Activated CD4-positive, alpha-beta memory T cell treated with anti-CD3 and anti-CD28 coated beads for 36 hours (primary cell): ENCODE measurements at regions not wholly inside any gene's neighbourhood (a gene's known extent, or its start where the extent isn't known, plus 50 kb on each side); places are given as distances from the start of the nearest gene placed in this dataset.

Experiments used
- CTCF ChIA-PET: fragments of 350-600 bp; sonication (Branson Sonifier 250); formaldehyde crosslinking; loops from one replicate; lab custom pipeline; 2021; ENCODE audit warnings: antibody characterized with exemption, inconsistent platforms; lab: Charles Lee
- POLR2A ChIA-PET: fragments of 350-600 bp; sonication (Branson Sonifier 250); formaldehyde crosslinking; loops from one replicate; lab custom pipeline; 2021; ENCODE audit warnings: antibody characterized with exemption; lab: Charles Lee
- DNase-seq: peaks from one replicate; pipeline ENCODE4 v3.0.0-alpha.2; 2020
- H3K27ac Mint-ChIP-seq: one replicate; pipeline ENCODE4 v1.8.0; 2021; ENCODE audit warnings: mixed read lengths
- H3K27me3 Mint-ChIP-seq: one replicate; pipeline ENCODE4 v1.8.0; 2021; ENCODE audit warnings: mixed read lengths
- H3K36me3 Mint-ChIP-seq: one replicate; pipeline ENCODE4 v1.8.0; 2021; ENCODE audit warnings: mixed read lengths
- H3K4me1 Mint-ChIP-seq: one replicate; pipeline ENCODE4 v1.8.0; 2021; ENCODE audit warnings: low read depth, mixed read lengths
- H3K4me3 Mint-ChIP-seq: one replicate; pipeline ENCODE4 v1.8.0; 2021; ENCODE audit warnings: mild to moderate bottlenecking, mixed read lengths
- H3K9me3 Mint-ChIP-seq: one replicate; pipeline ENCODE4 v1.8.0; 2021; ENCODE audit warnings: mixed read lengths
- intact Hi-C: fragments of 100-400 bp; cut with micrococcal nuclease; formaldehyde crosslinking; loops from one replicate; pipeline ENCODE4 v1.15.1; 2023

DNA sequence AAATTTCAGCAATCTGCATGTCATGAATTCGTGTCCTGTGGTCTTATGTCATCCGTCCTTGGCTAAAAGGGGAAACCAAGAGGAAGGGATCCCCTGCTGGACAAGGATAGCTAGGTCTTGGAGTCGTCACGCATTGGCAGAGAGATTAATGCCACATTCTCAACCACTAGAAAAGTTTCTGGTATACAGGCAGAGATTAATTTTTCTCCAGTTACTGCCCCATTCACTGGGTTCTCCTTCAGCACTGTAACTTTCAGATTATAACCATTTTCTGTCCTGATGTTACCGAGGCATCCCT lies 1060.6 kb upstream of the AUTS2 start:
- POLR2A ChIA-PET: no interaction called here

DNA sequence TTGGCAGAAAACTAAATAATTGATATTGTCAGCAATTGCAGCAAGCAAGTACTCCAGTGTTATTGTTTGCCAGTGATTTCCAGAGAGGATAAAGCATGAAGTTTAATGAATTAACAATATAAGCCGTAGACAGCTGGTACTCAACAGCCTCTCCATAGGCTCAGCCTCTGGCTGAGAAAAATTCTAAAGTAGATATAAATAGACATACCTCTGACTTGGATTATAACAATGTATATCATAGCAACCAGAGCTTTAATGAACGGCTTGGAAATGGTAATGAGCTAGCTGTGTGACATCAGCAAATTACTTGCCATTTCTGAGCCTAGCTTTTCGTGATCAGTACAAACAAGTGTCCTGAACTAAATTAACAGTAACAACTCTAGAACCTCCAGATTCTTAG lies 1055.4 kb upstream of the AUTS2 start:
- Mint-ChIP-seq H3K4me1 (no peaks in the 10 kb centered on the region), H3K4me3 (no peak overlapping the region), H3K36me3 (no peaks in the 10 kb centered on the region), H3K27me3 (no peaks in the 10 kb centered on the region), H3K27ac (no peak overlapping the region), H3K9me3 (peaks cover 4% of the 10 kb centered on the region)
- intact Hi-C loops: no loop called here
- ChIA-PET CTCF (no interaction called here), POLR2A (no interaction called here)
- no peak for DNase-seq

More for the DNA sequence above, 1060.6 kb upstream of the AUTS2 start:
- Mint-ChIP-seq H3K4me3 (no peak overlapping the region), H3K27me3 (no peaks in the 10 kb centered on the region), H3K27ac (no peak overlapping the region), H3K36me3 (no peaks in the 10 kb centered on the region), H3K4me1 (no peaks in the 10 kb centered on the region), H3K9me3 (peaks cover 6% of the 10 kb centered on the region)
- DNase-seq: no peak
- intact Hi-C loops: no loop called here
- CTCF ChIA-PET: no interaction called here

DNA sequence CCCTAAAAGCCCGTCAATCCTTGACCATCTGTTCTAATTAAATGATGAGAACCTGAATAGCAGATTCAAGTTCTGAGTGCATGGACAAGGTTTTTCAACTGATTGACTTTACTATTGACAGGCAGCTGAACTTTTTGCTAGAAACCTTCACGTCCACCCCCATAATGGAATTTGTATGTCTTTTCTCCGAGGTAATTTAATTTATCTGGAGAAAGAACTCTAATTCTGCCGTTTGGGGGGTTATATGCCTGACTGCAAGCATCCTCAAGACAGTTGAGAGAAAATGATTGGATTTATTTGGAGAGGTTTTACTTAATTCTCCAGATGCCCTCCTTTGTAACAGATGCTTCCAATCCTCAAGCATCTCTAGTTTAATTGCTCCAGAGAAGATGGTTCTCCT lies 1053.4 kb upstream of the AUTS2 start:
- H3K36me3 Mint-ChIP-seq: no peaks in the 10 kb centered on the region
- H3K4me1 Mint-ChIP-seq: no peaks in the 10 kb centered on the region
- ChIA-PET CTCF (no interaction called here), POLR2A (no interaction called here)
- no peak overlapping the region for H3K4me3 Mint-ChIP-seq
- no peak overlapping the region for H3K27ac Mint-ChIP-seq
- no peak for DNase-seq
- intact Hi-C loops: no loop called here
- peaks cover 9% of the 10 kb centered on the region for H3K9me3 Mint-ChIP-seq
- no peaks in the 10 kb centered on the region for H3K27me3 Mint-ChIP-seq

DNA sequence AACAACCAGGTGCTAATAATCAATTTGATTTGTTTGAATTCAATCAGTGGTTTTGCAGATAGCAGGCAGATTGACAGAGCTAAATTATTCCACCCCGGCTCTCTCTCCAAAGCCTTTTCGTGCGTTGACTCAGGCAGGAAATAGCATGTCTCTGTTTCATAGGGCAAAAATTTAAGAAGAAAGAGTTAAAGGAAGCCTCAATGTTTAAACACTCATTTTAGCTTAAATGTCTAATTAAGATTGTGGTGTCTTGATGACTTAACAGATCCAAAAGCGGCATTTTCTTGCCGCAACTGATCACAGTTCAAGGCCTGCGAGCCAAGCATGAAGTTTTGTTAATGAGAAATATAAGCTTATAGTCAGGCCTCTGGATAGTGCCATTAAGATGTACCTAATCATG lies 1051.1 kb upstream of the AUTS2 start:
- DNase-seq: no peak
- no peaks in the 10 kb centered on the region for H3K27me3 Mint-ChIP-seq
- H3K27ac Mint-ChIP-seq: no peak overlapping the region
- intact Hi-C loops: no loop called here
- peaks cover 11% of the 10 kb centered on the region for H3K9me3 Mint-ChIP-seq
- no peaks in the 10 kb centered on the region for H3K36me3 Mint-ChIP-seq
- H3K4me3 Mint-ChIP-seq: no peak overlapping the region
- ChIA-PET CTCF (no interaction called here), POLR2A (no interaction called here)
- H3K4me1 Mint-ChIP-seq: no peaks in the 10 kb centered on the region

DNA sequence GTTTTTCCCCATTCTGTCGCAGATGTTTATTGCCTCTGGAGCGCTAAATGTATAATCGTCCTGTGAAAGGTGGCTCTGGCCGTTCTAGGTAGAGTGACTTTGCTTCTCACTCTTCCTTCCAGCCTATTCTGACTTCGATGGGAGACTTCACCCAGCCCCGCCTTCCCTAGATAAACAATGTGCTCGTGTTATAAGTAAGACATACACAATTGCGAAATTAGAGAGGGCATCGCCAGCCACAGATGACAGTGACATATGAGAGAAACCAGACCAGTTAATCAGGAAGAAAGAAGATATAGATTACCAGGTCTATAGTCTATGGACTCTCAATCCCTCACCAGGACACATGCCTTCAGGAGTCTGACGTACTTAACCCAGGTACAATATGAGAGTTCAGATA lies 1050.5 kb upstream of the AUTS2 start:
- Mint-ChIP-seq H3K27ac (no peak overlapping the region), H3K4me1 (no peaks in the 10 kb centered on the region), H3K4me3 (no peak overlapping the region), H3K27me3 (no peaks in the 10 kb centered on the region), H3K9me3 (peaks cover 11% of the 10 kb centered on the region), H3K36me3 (no peaks in the 10 kb centered on the region)
- CTCF ChIA-PET: no interaction called here
- POLR2A ChIA-PET: no interaction called here
- DNase-seq: no peak
- intact Hi-C loops: no loop called here

DNA sequence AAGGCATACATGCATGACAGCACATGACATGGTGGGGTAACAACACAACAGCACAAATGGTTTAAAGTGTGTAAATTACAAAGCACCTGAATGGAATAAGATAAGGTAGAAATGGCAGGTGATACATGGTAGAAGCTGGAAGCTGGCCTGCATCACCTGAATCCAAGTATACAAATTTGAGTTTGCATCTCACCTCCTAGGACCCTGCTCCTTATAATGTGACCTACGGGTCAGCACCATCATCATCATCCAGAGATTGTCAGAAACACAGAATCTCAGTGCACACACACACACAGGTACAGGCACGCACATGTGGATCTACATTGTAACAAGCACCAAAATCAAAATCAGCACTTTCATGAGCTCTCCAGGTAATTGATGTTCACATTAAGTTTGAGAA lies 1048.2 kb upstream of the AUTS2 start:
- CTCF ChIA-PET: no interaction called here
- POLR2A ChIA-PET: no interaction called here
- DNase-seq: no peak
- Mint-ChIP-seq H3K36me3 (no peaks in the 10 kb centered on the region), H3K4me1 (no peaks in the 10 kb centered on the region), H3K27ac (no peak overlapping the region), H3K27me3 (no peaks in the 10 kb centered on the region), H3K9me3 (peaks cover 14% of the 10 kb centered on the region), H3K4me3 (no peak overlapping the region)
- intact Hi-C loops: no loop called here

DNA sequence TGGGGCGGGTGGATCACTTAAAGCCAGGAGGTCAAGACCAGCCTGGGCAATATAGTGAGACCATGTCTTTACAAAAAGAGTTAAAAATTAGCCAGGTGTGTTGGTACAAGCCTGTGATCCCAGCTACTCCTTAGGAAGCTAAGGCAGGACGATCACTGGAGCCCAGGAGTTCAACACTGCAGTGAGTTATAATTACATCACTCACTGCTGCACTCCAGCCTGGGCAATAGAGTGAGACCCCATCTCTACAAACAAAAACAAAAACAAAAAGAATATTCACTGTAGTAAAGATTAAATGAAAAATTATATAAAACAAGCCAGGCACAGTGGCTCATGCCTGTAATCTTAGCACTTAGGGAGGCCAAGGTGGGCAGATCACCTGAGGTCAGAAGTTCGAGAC lies 1047.6 kb upstream of the AUTS2 start:
- no peak overlapping the region for H3K27ac Mint-ChIP-seq
- ChIA-PET POLR2A (no interaction called here), CTCF (no interaction called here)
- no peak overlapping the region for H3K4me3 Mint-ChIP-seq
- intact Hi-C loops: no loop called here
- no peaks in the 10 kb centered on the region for H3K27me3 Mint-ChIP-seq
- peaks cover 14% of the 10 kb centered on the region for H3K9me3 Mint-ChIP-seq
- DNase-seq: no peak
- no peaks in the 10 kb centered on the region for H3K4me1 Mint-ChIP-seq
- H3K36me3 Mint-ChIP-seq: no peaks in the 10 kb centered on the region

DNA sequence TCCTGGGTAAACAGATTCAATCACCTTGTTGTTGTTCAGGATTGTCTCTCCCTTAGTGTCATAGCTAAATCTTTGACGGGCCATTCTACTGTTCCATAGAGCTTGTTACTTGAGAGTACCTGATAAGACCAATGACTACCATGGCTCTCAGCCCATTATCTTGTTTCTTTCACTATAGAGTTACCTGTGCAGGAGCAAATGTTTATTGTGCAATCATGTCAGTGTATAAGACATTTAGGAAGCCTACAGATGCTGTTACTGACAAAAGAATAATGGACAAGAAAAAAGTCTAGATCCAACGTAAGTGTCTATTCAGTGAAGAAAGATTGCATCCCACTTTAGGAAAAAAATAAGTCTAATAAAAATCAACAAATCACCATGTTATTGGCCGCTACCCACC lies 1041.7 kb upstream of the AUTS2 start:
- intact Hi-C loops: no loop called here
- H3K27ac Mint-ChIP-seq: no peak overlapping the region
- no peaks in the 10 kb centered on the region for H3K27me3 Mint-ChIP-seq
- H3K4me3 Mint-ChIP-seq: no peak overlapping the region
- no peaks in the 10 kb centered on the region for H3K36me3 Mint-ChIP-seq
- DNase-seq: no peak
- CTCF ChIA-PET: no interaction called here
- peaks cover 12% of the 10 kb centered on the region for H3K9me3 Mint-ChIP-seq
- POLR2A ChIA-PET: no interaction called here
- no peaks in the 10 kb centered on the region for H3K4me1 Mint-ChIP-seq

DNA sequence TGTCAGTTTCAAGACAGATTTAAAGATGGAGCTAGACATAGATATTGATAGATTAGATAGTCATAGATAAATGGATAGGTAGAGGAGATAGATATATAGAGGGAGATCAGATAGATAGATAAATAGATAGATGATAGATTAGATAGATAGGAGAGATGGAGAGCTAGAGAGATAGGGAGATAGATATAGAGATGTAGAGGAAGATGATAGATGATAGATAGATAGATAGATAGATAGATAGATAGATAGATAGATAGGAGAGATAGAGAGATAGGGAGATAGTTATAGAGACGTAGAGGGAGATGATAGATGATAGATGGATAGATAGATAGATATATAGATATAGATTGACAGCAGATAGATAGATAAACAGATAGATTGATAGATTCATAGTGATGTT lies 1038.8 kb upstream of the AUTS2 start:
- no peaks in the 10 kb centered on the region for H3K36me3 Mint-ChIP-seq
- no peaks in the 10 kb centered on the region for H3K4me1 Mint-ChIP-seq
- peaks cover 13% of the 10 kb centered on the region for H3K9me3 Mint-ChIP-seq
- intact Hi-C loops: no loop called here
- H3K27ac Mint-ChIP-seq: no peak overlapping the region
- no peak overlapping the region for H3K4me3 Mint-ChIP-seq
- H3K27me3 Mint-ChIP-seq: no peaks in the 10 kb centered on the region
- POLR2A ChIA-PET: no interaction called here
- CTCF ChIA-PET: no interaction called here
- no peak for DNase-seq

DNA sequence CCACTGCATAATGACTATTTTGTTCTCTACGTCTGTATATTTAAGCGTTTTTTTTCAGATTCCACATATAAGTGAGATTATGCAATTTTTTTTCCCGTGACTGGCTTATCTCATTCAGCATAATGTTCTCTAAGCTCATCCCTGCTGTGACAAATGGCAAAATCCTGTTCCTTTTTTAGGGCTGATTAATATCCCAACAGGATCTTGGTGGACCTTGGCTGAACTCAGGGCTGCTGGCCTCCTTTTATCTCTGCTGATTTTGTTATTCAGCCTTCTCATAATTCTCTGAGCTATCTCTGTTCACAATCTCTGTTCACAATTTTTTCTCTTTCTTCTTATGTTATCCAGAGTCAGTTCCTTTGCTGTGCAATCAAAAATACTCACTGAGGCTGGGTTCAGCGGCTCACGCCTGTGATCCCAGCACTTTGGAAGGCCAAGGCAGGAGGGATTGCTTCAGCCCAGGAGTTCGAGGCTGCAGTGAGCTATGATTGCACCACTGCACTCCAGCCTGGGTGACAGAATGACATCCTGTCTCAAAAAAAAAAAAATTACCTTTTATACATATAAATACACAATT lies 1035.9 kb upstream of the AUTS2 start:
- intact Hi-C loops: no loop called here
- no peaks in the 10 kb centered on the region for H3K36me3 Mint-ChIP-seq
- peaks cover 19% of the 10 kb centered on the region for H3K9me3 Mint-ChIP-seq
- no peak for DNase-seq
- ChIA-PET CTCF (no interaction called here), POLR2A (no interaction called here)
- H3K4me3 Mint-ChIP-seq: no peak overlapping the region
- no peaks in the 10 kb centered on the region for H3K4me1 Mint-ChIP-seq
- no peaks in the 10 kb centered on the region for H3K27me3 Mint-ChIP-seq
- no peak overlapping the region for H3K27ac Mint-ChIP-seq

DNA sequence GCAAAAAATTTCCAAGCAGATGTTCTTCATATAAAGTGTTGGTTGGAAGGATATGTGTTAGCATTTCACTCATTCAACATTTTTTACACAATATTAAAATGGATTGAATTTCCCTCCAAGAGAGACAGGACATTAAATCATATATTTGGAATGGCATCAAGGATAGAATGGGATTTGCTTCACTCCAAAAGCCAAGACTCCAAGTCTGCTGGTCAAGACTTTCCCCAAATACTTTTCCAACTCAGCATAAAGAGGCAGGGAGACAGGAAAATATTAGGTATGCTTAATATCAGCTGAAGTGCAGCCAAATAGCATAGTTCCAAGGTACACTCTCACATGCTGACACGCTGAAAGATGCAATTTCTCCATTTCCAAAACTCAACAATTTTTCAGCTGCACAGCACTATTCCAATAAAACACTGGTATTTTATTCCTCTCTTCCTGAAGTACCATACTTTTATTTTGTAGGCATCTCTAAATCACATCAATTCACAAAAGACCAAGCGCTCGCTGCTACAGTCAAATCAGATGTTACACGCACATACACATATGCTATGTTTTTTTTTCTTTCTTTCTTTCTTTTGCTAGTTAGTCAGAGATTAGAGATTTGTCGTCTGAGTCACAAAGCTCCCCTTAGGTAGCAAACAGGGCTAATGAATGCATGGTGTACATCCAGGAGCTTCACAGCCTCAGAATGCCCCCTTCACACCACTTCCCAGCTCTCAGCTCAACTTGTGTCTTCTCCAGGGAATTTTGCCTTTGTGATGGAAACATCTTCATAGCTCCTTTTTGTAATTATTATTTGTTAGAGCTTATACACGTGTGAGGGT lies 1033.8 kb upstream of the AUTS2 start:
- Mint-ChIP-seq H3K4me3 (no peak overlapping the region), H3K9me3 (peaks cover 18% of the 10 kb centered on the region), H3K27me3 (no peaks in the 10 kb centered on the region), H3K27ac (no peak overlapping the region), H3K36me3 (no peaks in the 10 kb centered on the region), H3K4me1 (no peaks in the 10 kb centered on the region)
- ChIA-PET CTCF (no interaction called here), POLR2A (no interaction called here)
- DNase-seq: no peak
- intact Hi-C loops: no loop called here

DNA sequence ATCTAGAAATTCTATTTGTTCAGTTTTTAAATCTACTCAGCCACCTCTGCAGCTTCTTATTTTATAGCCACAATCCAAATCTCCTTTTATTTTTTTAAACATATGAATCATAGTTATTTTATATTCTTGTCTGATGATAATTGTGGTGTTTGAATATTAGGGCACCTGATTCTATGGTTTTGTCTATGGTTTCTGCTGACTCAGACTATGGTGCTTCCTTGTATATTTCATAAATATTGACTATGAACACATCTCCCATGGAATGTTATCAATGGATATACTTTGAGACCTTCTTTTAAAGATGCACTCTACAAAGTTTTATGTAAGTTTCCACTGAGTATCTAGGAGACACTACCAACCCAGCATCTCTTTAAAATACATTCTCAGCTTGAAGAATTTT lies 1027.0 kb upstream of the AUTS2 start:
- DNase-seq: no peak
- Mint-ChIP-seq H3K9me3 (peaks cover 15% of the 10 kb centered on the region), H3K36me3 (no peaks in the 10 kb centered on the region), H3K4me1 (no peaks in the 10 kb centered on the region), H3K4me3 (no peak overlapping the region), H3K27ac (no peak overlapping the region), H3K27me3 (no peaks in the 10 kb centered on the region)
- ChIA-PET CTCF (no interaction called here), POLR2A (no interaction called here)
- intact Hi-C loops: no loop called here

DNA sequence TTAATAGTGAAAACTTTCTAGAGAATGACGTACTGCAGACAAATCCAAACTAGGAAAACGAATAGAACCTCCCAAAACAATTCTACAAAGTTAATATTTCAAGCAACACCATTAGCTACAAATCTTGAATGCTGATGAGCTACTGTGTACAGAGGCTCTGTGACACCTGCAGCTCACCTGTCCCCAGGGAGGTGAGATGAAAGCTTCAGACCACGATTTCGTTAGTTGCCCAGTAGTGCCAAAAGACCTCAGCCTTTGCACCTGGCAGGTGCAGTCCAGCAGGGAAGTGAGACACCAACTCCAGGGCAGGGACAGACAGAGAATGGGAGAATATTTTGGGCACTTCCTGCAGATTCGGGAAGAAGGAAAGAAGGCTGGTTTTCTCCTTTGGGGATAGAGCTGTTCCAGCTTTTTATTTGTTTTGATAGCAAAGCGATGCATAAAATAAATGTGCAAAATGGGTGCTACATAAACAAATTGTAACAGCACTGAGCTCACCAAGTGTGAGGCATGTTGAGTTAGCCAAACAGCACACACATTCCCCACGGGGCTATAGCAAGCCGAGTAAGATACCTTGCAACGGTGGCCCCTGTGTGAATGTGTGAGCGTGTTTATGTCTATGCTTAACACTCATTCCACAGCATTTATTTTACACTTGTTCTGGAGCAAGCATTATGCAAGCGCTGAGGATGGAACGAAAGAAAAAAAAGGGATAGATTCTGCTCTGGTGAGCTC lies 1024.8 kb upstream of the AUTS2 start:
- no peaks in the 10 kb centered on the region for H3K36me3 Mint-ChIP-seq
- H3K27me3 Mint-ChIP-seq: no peaks in the 10 kb centered on the region
- intact Hi-C loops: no loop called here
- DNase-seq: no peak
- no peaks in the 10 kb centered on the region for H3K4me1 Mint-ChIP-seq
- ChIA-PET POLR2A (no interaction called here), CTCF (no interaction called here)
- no peak overlapping the region for H3K27ac Mint-ChIP-seq
- H3K9me3 Mint-ChIP-seq: peaks cover 7% of the 10 kb centered on the region
- no peak overlapping the region for H3K4me3 Mint-ChIP-seq
